RCC 7860 (cell line): ENCODE measurements at regions not wholly inside any gene's neighbourhood (a gene's known extent, or its start where the extent isn't known, plus 50 kb on each side); places are given as distances from the start of the nearest gene placed in this dataset.
"Not testable (repeated sequence)": the region's sequence is repeated elsewhere in the genome, so short reads cannot be mapped to it uniquely, and the experiment has no call there.

Experiments used
- DNase-seq: peaks from one replicate; pipeline ENCODE4 v3.0.0-alpha.2; 2015; ENCODE audit warnings: low spot score
- FAIRE-seq: peaks from 2 replicates; lab custom pipeline; 2012; peaks lifted over from hg19 to GRCh38; lab: Jason Lieb, UNC

GRCh38 chr12:78575208-78575607 lies 289.4 kb upstream of the SYT1 start:
- not testable (repeated sequence) for DNase-seq, FAIRE-seq

- DNase-seq (no peak), FAIRE-seq (no peak)
These were observed 284.7 kb upstream of the SYT1 start for GRCh38 chr12:78579846-78580245.

- FAIRE-seq = no peak
- DNase-seq = no peak
These were observed 284.3 kb upstream of the SYT1 start for GRCh38 chr12:78580296-78580695.

- FAIRE-seq (no peak), DNase-seq (no peak)
These were observed 279.9 kb upstream of the SYT1 start for GRCh38 chr12:78584695-78585094.

- FAIRE-seq = no peak
- DNase-seq = no peak
These were observed 279.4 kb upstream of the SYT1 start for GRCh38 chr12:78585132-78585531.

GRCh38 chr12:78586790-78587189 lies 277.8 kb upstream of the SYT1 start:
- FAIRE-seq = no peak
- DNase-seq = no peak

GRCh38 chr12:78599366-78599765 lies 265.2 kb upstream of the SYT1 start:
- DNase-seq (no peak), FAIRE-seq (no peak)

GRCh38 chr12:78600541-78600940 lies 264.0 kb upstream of the SYT1 start:
- DNase-seq (no peak), FAIRE-seq (no peak)

- FAIRE-seq (no peak), DNase-seq (no peak)
These were observed 253.1 kb upstream of the SYT1 start for GRCh38 chr12:78611504-78611903.

- DNase-seq = no peak
- FAIRE-seq = no peak
These were observed 252.4 kb upstream of the SYT1 start for GRCh38 chr12:78612190-78612589.

- FAIRE-seq = no peak
- DNase-seq = no peak
These were observed 246.9 kb upstream of the SYT1 start for GRCh38 chr12:78617683-78618082.

- FAIRE-seq = no peak
- no peak for DNase-seq
These were observed 241.9 kb upstream of the SYT1 start for GRCh38 chr12:78622529-78623195.

GRCh38 chr12:78628491-78629100 lies 236.0 kb upstream of the SYT1 start:
- DNase-seq (no peak), FAIRE-seq (no peak)

- no peak for DNase-seq
- no peak for FAIRE-seq
These were observed 228.2 kb upstream of the SYT1 start for GRCh38 chr12:78636231-78636855.

GRCh38 chr12:78641837-78642423 lies 222.6 kb upstream of the SYT1 start:
- DNase-seq (no peak), FAIRE-seq (no peak)

- DNase-seq (no peak), FAIRE-seq (no peak)
These were observed 218.6 kb upstream of the SYT1 start for GRCh38 chr12:78645956-78646355.

- no peak for FAIRE-seq
- DNase-seq = no peak
These were observed 212.8 kb upstream of the SYT1 start for GRCh38 chr12:78651755-78652154.

- DNase-seq (no peak), FAIRE-seq (no peak)
These were observed 198.0 kb upstream of the SYT1 start for GRCh38 chr12:78666584-78666983.

- FAIRE-seq = peak; percentile 78
- peak; percentile 36 for DNase-seq
These were observed 193.3 kb upstream of the SYT1 start for GRCh38 chr12:78671295-78671694.

GRCh38 chr12:78672033-78672432 lies 192.5 kb upstream of the SYT1 start:
- no peak for FAIRE-seq
- DNase-seq = no peak

- DNase-seq (no peak), FAIRE-seq (no peak)
These were observed 190.1 kb upstream of the SYT1 start for GRCh38 chr12:78674311-78675090.
